MM.1S (cell line): ENCODE measurements at regions not wholly inside any gene's neighbourhood (a gene's known extent, or its start where the extent isn't known, plus 50 kb on each side); places are given as distances from the start of the nearest gene placed in this dataset.

Experiments used
- DNase-seq: peaks from one replicate; pipeline ENCODE4 v3.0.0-alpha.2; 2015
- H2AFZ ChIP-seq: fragments of 300-600 bp; sonication (generic); 2 replicates; pipeline ENCODE4 v1.6.0; 2016; ENCODE audit warnings: antibody characterized with exemption, low read length
- H3F3A ChIP-seq: fragments of 300-600 bp; sonication (generic); 2 replicates; pipeline ENCODE4 v1.6.1; 2016; ENCODE audit warnings: mild to moderate bottlenecking, antibody characterized with exemption, low read length, moderate library complexity, mixed read lengths; ENCODE audit not compliant: insufficient read depth
- H3K27ac ChIP-seq: fragments of 300-600 bp; sonication (generic); 2 replicates; pipeline ENCODE4 v1.5.1; 2016; ENCODE audit warnings: mild to moderate bottlenecking, low read length
- H3K27me3 ChIP-seq: fragments of 300-600 bp; sonication (generic); replicated peaks from 2 replicates; pipeline ENCODE4 v1.6.0; 2016; ENCODE audit warnings: low read length; ENCODE audit not compliant: insufficient read depth
- H3K36me3 ChIP-seq: fragments of 300-600 bp; sonication (generic); replicated peaks from 2 replicates; pipeline ENCODE4 v1.6.1; 2016; ENCODE audit warnings: mild to moderate bottlenecking, low read length, mixed read lengths; ENCODE audit not compliant: insufficient read depth
- H3K4me1 ChIP-seq: fragments of 300-600 bp; sonication (generic); 2 replicates; pipeline ENCODE4 v1.6.1; 2016; ENCODE audit warnings: low read length, mixed read lengths
- H3K4me2 ChIP-seq: fragments of 300-600 bp; sonication (generic); 2 replicates; pipeline ENCODE4 v1.6.0; 2016; ENCODE audit warnings: low read depth, low read length
- H3K4me3 ChIP-seq: fragments of 300-600 bp; sonication (generic); 2 replicates; pipeline ENCODE4 v1.5.1; 2016; ENCODE audit warnings: low read length, mixed read lengths
- H3K79me2 ChIP-seq: fragments of 300-600 bp; sonication (generic); 2 replicates; pipeline ENCODE4 v1.6.1; 2016; ENCODE audit warnings: mixed run types, low read length, mixed read lengths
- H3K9ac ChIP-seq: fragments of 300-600 bp; sonication (generic); 2 replicates; pipeline ENCODE4 v1.6.1; 2016; ENCODE audit warnings: low read length, mixed read lengths
- H3K9me2 ChIP-seq: fragments of 300-600 bp; sonication (generic); replicated peaks from 2 replicates; pipeline ENCODE4 v1.6.1; 2016; ENCODE audit warnings: mild to moderate bottlenecking, low read length, mixed read lengths; ENCODE audit not compliant: insufficient read depth
- H3K9me3 ChIP-seq: fragments of 300-600 bp; sonication (generic); replicated peaks from 2 replicates; pipeline ENCODE4 v1.6.1; 2016; ENCODE audit warnings: mild to moderate bottlenecking, low read length, mixed read lengths; ENCODE audit not compliant: insufficient read depth
- H4K20me1 ChIP-seq: fragments of 300-600 bp; sonication (generic); 2 replicates; pipeline ENCODE4 v1.6.1; 2016; ENCODE audit warnings: mild to moderate bottlenecking, low read length, moderate library complexity, mixed read lengths; ENCODE audit not compliant: insufficient read depth
- CTCF ChIP-seq: fragments of 300-600 bp; sonication (generic); IDR thresholded peaks from 2 replicates; pipeline ENCODE4 v1.5.1; 2016; ENCODE audit warnings: antibody characterized with exemption, low read length, mixed read lengths
- EZH2 ChIP-seq: fragments of 300-600 bp; sonication (generic); optimal IDR thresholded peaks from 2 replicates; pipeline ENCODE3; 2017; ENCODE audit warnings: low read depth, mild to moderate bottlenecking, antibody characterized with exemption, low read length, mixed read lengths
- EZH2phosphoT487 ChIP-seq: fragments of 300-600 bp; sonication (generic); IDR thresholded peaks from 2 replicates; pipeline ENCODE4 v1.6.1; 2018; ENCODE audit warnings: antibody characterized with exemption, low read length

GRCh38 chr6:100247123-100247522 is 217.6 kb downstream of the SIM1 start:
- Histone ChIP-seq H3K4me1 (no peaks in the 10 kb centered on the region), H3K36me3 (no peaks in the 10 kb centered on the region), H3K4me2 (no peak overlapping the region), H3K79me2 (no peaks in the 10 kb centered on the region), H3K4me3 (no peak overlapping the region), H3K27me3 (no peaks in the 10 kb centered on the region), H3K9me3 (no peaks in the 10 kb centered on the region), H3F3A (no peaks in the 10 kb centered on the region), H3K27ac (no peak overlapping the region), H3K9ac (no peak overlapping the region), H4K20me1 (no peaks in the 10 kb centered on the region), H3K9me2 (no peaks in the 10 kb centered on the region), H2AFZ (no peak overlapping the region)
- no peak for DNase-seq
- no peak for TF ChIP-seq EZH2
- no peak for TF ChIP-seq EZH2phosphoT487
- no peak for TF ChIP-seq CTCF

GRCh38 chr6:100246206-100246605 is 218.5 kb downstream of the SIM1 start:
- Histone ChIP-seq H3K79me2 (no peaks in the 10 kb centered on the region), H3K4me2 (no peak overlapping the region), H3K9me2 (no peaks in the 10 kb centered on the region), H3K36me3 (no peaks in the 10 kb centered on the region), H3K27me3 (no peaks in the 10 kb centered on the region), H3K27ac (no peak overlapping the region), H2AFZ (no peak overlapping the region), H3K9ac (no peak overlapping the region), H4K20me1 (no peaks in the 10 kb centered on the region), H3K4me1 (no peaks in the 10 kb centered on the region), H3K4me3 (no peak overlapping the region), H3F3A (no peaks in the 10 kb centered on the region), H3K9me3 (no peaks in the 10 kb centered on the region)
- no peak for TF ChIP-seq EZH2
- no peak for TF ChIP-seq CTCF
- TF ChIP-seq EZH2phosphoT487: no peak
- DNase-seq: no peak

- Histone ChIP-seq H4K20me1 (no peaks in the 10 kb centered on the region), H3K4me1 (no peaks in the 10 kb centered on the region), H3F3A (no peaks in the 10 kb centered on the region), H3K9me3 (no peaks in the 10 kb centered on the region), H3K36me3 (no peaks in the 10 kb centered on the region), H3K9me2 (no peaks in the 10 kb centered on the region), H2AFZ (no peak overlapping the region), H3K4me3 (no peak overlapping the region), H3K27ac (no peak overlapping the region), H3K27me3 (no peaks in the 10 kb centered on the region), H3K9ac (no peak overlapping the region), H3K4me2 (no peak overlapping the region), H3K79me2 (no peaks in the 10 kb centered on the region)
- no peak for DNase-seq
- TF ChIP-seq EZH2 (no peak), CTCF (no peak), EZH2phosphoT487 (no peak)
Observed at GRCh38 chr6:100240798-100241197, 223.9 kb downstream of the SIM1 start.
